ENCODE measurements at regions not wholly inside any gene's neighbourhood (a gene's known extent, or its start where the extent isn't known, plus 50 kb on each side); places are given as distances from the start of the nearest gene placed in this dataset.
"Not testable (repeated sequence)": the region's sequence is repeated elsewhere in the genome, so short reads cannot be mapped to it uniquely, and the experiment has no call there.

DNA sequence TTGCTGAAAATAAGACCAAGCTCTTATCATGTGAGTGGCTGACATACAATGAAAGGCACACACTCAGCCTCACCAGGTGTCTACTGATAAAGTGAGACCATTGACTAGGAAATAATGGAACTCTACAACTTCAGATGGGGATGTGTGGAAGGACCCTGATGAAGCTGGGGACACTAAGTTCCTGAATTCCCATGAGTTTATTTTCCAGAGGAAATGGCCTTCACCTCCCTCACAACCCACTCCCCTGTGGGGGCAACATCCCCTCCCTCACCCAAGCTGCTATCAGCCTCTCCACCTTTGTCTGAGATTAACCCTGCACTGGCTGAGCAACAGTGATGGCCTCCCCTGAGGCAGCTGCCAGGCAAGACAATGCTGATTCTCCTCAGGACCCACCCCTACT, 55.2 kb upstream of the SMARCAD1 start:
- intact Hi-C loops (cut with DNase I; ENCODE audit: low total_unique reads): no loop called here
- DNase-seq: no peak
- Histone ChIP-seq H3K36me3 (no peaks in the 10 kb centered on the region), H3K4me1 (no peaks in the 10 kb centered on the region), H3K27me3 (no peaks in the 10 kb centered on the region), H3K27ac (no peak overlapping the region), H3K9me3 (no peaks in the 10 kb centered on the region), H3K4me3 (no peak overlapping the region)
- no peak for ATAC-seq
- TF ChIP-seq POLR2A (IDR thresholded peaks at IDR 0.05): no peak
- TF ChIP-seq, protein P1, sequence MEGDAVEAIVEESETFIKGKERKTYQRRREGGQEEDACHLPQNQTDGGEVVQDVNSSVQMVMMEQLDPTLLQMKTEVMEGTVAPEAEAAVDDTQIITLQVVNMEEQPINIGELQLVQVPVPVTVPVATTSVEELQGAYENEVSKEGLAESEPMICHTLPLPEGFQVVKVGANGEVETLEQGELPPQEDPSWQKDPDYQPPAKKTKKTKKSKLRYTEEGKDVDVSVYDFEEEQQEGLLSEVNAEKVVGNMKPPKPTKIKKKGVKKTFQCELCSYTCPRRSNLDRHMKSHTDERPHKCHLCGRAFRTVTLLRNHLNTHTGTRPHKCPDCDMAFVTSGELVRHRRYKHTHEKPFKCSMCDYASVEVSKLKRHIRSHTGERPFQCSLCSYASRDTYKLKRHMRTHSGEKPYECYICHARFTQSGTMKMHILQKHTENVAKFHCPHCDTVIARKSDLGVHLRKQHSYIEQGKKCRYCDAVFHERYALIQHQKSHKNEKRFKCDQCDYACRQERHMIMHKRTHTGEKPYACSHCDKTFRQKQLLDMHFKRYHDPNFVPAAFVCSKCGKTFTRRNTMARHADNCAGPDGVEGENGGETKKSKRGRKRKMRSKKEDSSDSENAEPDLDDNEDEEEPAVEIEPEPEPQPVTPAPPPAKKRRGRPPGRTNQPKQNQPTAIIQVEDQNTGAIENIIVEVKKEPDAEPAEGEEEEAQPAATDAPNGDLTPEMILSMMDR (IDR thresholded peaks at IDR 0.05 in 4 of 5, conservative IDR thresholded peaks at IDR 0.05 in 1 of 5): no peak
- in situ Hi-C loops (cut with MboI; ENCODE audit: low sequenced_read_pairs in 4 of 4): no loop called here

DNA sequence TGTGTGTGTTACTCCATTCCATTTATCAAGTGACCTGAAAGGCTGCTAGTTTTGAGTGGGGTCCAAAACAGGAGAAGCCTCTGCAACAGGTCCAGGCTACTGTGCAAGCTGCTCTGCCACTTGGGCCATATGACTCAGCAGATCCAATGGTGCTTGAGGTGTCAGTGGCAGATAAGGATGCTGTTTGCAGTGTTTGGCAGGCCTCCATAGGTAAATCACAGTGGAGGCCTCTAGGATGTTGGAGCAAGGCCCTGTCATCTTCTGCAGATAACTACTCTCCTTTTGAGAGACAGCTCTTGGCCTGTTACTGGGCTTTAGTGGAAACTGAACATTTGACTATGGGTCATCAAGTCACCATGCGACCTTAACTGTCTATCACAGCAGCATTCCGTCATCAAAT, 52.3 kb upstream of the SMARCAD1 start:
- H3K27me3 ChIP-seq; H3K36me3 ChIP-seq; in situ Hi-C loops (cut with MboI; ENCODE audit: low sequenced_read_pairs in 4 of 4); H3K27ac ChIP-seq; H3K9me3 ChIP-seq; H3K4me1 ChIP-seq; intact Hi-C loops (cut with DNase I; ENCODE audit: low total_unique reads); ATAC-seq; DNase-seq; H3K4me3 ChIP-seq: not testable (repeated sequence)

DNA sequence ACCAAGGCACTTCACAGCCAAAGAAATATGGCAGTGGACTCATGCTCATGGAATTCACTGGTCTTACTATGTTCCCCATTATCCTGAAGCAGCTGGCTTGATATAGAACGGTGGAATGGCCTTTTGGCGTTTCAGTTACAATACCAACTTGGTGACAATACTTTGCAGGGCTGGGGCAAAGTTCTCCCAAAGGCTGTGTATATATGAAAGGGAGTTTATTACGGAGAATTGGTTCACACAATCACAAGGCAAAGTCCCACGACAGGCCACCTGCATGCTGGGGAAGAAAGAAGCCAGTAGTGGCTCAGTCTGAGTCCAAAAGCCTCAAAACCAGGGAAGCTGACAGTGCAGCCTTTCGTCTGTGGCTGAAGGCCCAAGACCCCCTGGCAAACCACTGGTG, 50.8 kb upstream of the SMARCAD1 start:
- Histone ChIP-seq H3K4me3 (no peak overlapping the region), H3K27ac (no peak overlapping the region), H3K36me3 (no peaks in the 10 kb centered on the region), H3K4me1 (no peaks in the 10 kb centered on the region), H3K27me3 (no peaks in the 10 kb centered on the region), H3K9me3 (no peaks in the 10 kb centered on the region)
- ATAC-seq (no peak), DNase-seq (no peak)
- in situ Hi-C loops (cut with MboI; ENCODE audit: low sequenced_read_pairs in 4 of 4): no loop called here
- TF ChIP-seq, protein P1 (IDR thresholded peaks at IDR 0.05 in 4 of 5, conservative IDR thresholded peaks at IDR 0.05 in 1 of 5): no peak
- TF ChIP-seq POLR2A (IDR thresholded peaks at IDR 0.05): no peak
- intact Hi-C loops (cut with DNase I; ENCODE audit: low total_unique reads): no loop called here

Data from gastrocnemius medialis (tissue), 4 donors.